Peyer's patch (tissue), 4 donors: ENCODE measurements at regions not wholly inside any gene's neighbourhood (a gene's known extent, or its start where the extent isn't known, plus 50 kb on each side); places are given as distances from the start of the nearest gene placed in this dataset.

Source experiments
- POLR2A ChIP-seq, 2 donors: fragments of 450-650 bp; IDR thresholded peaks; one replicate each; pipeline ENCODE4 v1.5.1; 2017; ENCODE audit warnings: antibody characterized with exemption in 2 of 2, mild to moderate bottlenecking in 2 of 2, moderate library complexity in 2 of 2
- TF ChIP-seq, protein P1 (sequence below), 6 experiments: fragments of 450-650 bp in 4 of 6; fragments of 200-600 bp in 2 of 6; sonication (generic) in 1 of 6; IDR thresholded peaks; one replicate each; pipeline ENCODE4 v1.5.1; 2017 to 2019; ENCODE audit warnings: antibody characterized with exemption in 6 of 6, mild to moderate bottlenecking in 3 of 6, moderate library complexity in 1 of 6

DNA sequence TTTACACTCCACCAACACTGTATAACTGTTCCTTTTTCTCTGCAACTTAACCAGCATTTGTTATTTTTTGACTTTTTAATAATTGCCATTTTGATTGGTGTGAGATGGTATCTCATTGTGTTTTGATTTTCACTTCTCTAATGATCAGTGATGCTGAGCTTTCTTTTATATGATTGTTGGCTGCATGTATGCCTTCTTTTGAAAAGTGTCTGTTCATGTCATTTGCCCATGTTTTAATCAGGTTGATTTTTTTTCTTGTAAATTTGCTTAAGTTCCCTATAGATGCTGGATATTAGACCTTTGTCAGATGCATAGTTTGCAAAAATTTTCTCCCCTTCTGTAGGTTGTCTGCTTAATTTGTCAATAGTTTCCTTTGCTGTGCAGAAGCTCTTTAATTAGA lies 263.0 kb downstream of the MBNL1 start:
- TF ChIP-seq, protein P1, sequence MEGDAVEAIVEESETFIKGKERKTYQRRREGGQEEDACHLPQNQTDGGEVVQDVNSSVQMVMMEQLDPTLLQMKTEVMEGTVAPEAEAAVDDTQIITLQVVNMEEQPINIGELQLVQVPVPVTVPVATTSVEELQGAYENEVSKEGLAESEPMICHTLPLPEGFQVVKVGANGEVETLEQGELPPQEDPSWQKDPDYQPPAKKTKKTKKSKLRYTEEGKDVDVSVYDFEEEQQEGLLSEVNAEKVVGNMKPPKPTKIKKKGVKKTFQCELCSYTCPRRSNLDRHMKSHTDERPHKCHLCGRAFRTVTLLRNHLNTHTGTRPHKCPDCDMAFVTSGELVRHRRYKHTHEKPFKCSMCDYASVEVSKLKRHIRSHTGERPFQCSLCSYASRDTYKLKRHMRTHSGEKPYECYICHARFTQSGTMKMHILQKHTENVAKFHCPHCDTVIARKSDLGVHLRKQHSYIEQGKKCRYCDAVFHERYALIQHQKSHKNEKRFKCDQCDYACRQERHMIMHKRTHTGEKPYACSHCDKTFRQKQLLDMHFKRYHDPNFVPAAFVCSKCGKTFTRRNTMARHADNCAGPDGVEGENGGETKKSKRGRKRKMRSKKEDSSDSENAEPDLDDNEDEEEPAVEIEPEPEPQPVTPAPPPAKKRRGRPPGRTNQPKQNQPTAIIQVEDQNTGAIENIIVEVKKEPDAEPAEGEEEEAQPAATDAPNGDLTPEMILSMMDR (IDR thresholded peaks at IDR 0.05), result no peak
- no peak for TF ChIP-seq POLR2A (IDR thresholded peaks at IDR 0.05)
